AG09319 (cell line): ENCODE measurements at regions not wholly inside any gene's neighbourhood (a gene's known extent, or its start where the extent isn't known, plus 50 kb on each side); places are given as distances from the start of the nearest gene placed in this dataset.
"Not testable (repeated sequence)": the region's sequence is repeated elsewhere in the genome, so short reads cannot be mapped to it uniquely, and the experiment has no call there.

Source experiments
- DNase-seq: peaks from one replicate; pipeline ENCODE4 v3.0.0-alpha.2; 2010; ENCODE audit warnings: low read depth; ENCODE audit errors: extremely low read depth
- TF ChIP-seq, protein P1 (sequence below): IDR thresholded peaks from 2 replicates; pipeline ENCODE4 v1.5.1; 2011; ENCODE audit warnings: low read depth, mild to moderate bottlenecking, inconsistent platforms, low read length, moderate library complexity

DNA sequence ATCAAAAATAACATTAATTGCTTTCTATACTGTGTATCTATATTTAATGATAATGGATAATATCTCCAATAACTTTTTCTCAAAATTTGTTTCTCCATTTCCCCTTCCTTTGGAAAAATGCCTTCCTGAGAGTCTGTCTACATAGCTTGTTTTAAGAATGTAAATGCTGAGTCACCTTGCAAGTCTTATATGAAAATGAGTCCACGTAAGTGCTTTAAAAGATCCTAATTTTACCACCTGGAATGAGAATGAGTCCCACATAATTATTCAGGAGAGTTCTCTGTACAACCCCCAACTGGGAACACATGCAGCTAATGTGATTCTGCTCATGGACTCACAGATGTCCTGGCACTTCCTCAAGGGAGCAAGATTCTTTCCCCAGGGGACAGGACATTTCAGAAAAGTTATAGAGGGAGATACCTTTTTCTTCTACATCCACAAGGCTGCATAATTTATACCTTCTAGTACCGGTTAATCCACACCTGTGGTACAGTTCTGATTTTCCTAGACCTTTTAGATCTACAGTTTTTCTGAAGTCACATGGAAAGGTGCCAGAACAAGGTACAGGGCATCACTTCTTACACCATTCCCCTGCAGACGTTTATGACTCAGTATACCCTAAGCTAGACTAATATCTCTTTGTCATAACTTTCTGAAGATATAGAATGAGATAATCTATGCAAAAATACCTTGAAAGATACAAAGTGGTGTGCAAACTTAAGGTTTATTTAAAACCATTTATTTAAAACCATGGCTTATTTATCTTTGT lies 314.1 kb downstream of the CETN3 start:
- TF ChIP-seq, protein P1, sequence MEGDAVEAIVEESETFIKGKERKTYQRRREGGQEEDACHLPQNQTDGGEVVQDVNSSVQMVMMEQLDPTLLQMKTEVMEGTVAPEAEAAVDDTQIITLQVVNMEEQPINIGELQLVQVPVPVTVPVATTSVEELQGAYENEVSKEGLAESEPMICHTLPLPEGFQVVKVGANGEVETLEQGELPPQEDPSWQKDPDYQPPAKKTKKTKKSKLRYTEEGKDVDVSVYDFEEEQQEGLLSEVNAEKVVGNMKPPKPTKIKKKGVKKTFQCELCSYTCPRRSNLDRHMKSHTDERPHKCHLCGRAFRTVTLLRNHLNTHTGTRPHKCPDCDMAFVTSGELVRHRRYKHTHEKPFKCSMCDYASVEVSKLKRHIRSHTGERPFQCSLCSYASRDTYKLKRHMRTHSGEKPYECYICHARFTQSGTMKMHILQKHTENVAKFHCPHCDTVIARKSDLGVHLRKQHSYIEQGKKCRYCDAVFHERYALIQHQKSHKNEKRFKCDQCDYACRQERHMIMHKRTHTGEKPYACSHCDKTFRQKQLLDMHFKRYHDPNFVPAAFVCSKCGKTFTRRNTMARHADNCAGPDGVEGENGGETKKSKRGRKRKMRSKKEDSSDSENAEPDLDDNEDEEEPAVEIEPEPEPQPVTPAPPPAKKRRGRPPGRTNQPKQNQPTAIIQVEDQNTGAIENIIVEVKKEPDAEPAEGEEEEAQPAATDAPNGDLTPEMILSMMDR, result no peak
- no peak for DNase-seq

DNA sequence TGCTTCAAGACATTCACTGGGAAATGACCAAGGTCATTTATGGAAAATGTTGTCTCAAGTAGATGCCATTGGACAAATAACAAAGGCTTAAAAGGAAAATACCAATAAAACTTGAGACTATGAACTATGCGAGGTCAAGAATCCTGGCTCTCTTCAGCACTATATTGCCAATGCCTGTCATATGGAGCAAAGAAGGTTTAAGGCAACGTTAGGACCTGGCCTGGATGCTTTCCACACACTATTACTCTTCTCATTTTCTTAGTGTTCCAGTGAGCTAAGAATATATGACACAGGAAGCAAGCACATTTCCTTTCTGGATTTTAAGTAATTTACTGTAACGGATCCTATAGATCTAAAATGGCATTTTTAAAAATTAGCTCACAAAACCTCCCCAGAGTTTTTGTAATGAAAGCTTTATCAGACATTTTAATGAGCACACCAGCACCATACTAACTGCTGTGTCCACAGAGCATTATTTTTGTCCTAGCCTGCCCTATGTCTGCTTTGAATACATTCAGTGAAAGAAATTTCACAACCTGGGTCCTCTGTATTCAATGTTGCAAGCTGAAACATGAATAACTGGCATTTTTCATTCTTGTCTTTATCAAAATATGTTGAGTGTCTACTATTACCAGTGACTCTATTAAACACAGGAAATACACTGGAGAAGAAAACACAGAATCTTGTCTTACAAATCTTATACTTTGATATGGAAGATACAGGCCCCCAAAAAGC lies 315.6 kb downstream of the CETN3 start:
- no peak for DNase-seq
- TF ChIP-seq, protein P1, result no peak

DNA sequence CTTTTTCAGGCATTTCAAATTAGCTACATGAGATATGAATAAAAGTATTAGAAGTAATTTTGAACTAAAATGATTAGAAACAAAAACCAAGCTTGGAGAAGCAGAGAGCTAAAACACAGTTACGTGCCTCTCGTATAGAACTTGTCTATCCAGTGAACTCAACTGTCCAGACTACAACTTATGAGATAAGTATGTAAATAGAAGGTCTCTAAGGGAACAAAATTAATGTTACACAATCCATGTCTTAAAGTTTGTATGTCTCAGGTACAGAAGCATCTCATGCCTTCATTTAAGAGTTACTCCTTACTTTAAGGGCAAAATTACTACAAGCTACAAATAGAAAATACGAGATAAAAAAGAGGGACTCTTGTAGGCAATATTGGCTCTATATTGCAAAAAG lies 316.8 kb downstream of the CETN3 start:
- DNase-seq, result no peak
- TF ChIP-seq, protein P1, result no peak

DNA sequence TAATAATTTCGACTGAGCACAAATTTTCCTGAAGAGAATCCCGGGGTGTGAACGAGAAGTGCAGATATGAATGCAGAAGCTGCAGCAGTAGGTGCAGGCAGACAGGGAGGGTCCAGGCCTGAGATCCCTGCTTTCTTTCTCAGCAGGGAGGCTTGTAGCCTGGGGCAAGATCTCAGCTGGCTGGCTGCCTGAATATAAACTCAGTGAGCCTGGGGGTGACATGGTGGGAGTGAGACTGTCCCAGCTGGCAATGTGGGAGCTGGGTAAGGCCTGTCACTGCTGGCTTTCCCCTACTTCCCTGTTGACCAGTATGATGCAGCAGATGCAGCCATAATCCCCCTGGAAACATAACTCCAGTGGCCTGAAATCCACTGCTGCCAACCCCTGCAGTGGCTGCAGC lies 325.2 kb downstream of the CETN3 start:
- TF ChIP-seq, protein P1, result no peak
- DNase-seq, result no peak

DNA sequence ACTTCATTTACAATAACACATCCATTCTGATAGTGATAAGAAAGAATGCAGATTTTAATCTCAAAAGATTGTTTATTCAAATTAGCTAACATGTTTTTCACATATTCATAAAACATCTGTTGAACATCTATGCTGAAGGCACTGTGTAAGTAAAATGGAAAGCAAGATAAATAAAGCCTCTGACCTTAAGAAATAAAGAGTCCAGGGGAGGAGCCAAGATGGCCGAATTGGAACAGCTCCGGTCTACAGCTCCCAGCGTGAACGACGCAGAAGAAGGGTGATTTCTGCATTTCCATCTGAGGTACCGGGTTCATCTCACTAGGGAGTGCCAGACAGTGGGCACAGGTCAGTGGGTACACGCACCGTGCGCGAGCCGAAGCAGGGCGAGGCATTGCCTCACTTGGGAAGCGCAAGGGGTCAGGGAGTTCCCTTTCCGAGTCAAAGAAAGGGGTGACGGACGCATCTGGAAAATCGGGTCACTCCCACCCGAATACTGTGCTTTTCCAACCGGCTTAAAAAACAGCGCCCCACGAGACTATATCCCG lies 336.5 kb downstream of the CETN3 start:
- DNase-seq, result not testable (repeated sequence)

DNA sequence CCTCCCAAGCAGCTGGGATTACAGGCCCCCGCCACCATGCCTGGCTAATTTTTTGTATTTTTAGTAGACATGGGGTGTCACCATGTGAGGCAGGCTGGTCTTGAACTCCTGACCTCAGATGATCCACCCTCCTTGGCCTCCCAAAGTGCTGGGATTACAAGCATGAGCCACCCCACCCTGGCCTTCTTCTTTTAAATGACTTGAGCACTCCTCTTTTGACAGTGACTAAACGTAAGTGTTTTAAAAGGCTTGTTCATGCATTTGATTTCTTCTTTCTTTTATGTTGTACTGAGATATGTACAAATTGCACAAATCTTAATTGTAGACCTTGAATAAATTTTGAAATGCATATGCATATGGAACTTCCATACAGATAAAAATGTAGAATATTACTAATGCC lies 337.9 kb downstream of the CETN3 start:
- TF ChIP-seq, protein P1, result no peak
- no peak for DNase-seq

DNA sequence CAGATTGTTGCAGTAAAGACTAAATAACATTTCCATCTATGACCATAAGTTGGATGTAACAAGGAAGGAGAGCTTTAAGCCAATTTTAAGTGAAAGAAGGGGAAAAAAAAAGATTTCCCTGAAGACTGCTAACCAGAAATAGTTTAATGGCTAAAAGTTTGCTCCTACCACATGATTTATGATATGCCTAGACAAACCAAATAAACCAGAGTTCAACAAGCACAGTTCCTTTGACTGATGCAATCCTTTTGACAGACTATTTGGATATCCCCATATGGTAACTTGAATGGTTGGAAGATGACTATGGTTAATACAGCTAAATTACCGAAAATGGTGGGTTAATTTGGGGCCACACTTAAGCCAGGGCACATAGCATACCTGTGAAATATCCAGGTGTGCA lies 338.5 kb downstream of the CETN3 start:
- TF ChIP-seq, protein P1, result no peak
- no peak for DNase-seq
